Transverse colon (tissue), 4 donors: ENCODE measurements at regions not wholly inside any gene's neighbourhood (a gene's known extent, or its start where the extent isn't known, plus 50 kb on each side); places are given as distances from the start of the nearest gene placed in this dataset.

ENCODE experiments used
- CTCF ChIP-seq, 5 experiments: fragments of 200-600 bp in 3 of 5; fragments of 450-650 bp in 2 of 5; sonication (generic) in 3 of 5; IDR thresholded peaks; 1 replicate in 2 of 5; 2 replicates in 3 of 5; pipeline ENCODE4 v1.5.1; 2016 to 2017; ENCODE audit warnings: antibody characterized with exemption in 5 of 5, inconsistent platforms in 3 of 5, mild to moderate bottlenecking in 2 of 5, moderate library complexity in 1 of 5
- EP300 ChIP-seq: sonication (generic); formaldehyde crosslinking; IDR thresholded peaks from one replicate; pipeline ENCODE4 v1.6.1; 2017; ENCODE audit warnings: antibody characterized with exemption, low read depth
- POLR2A ChIP-seq: fragments of 450-650 bp; IDR thresholded peaks from one replicate; pipeline ENCODE4 v1.6.1; 2016; ENCODE audit warnings: antibody characterized with exemption, mild to moderate bottlenecking, moderate library complexity
- POLR2AphosphoS5 ChIP-seq, 3 donors: sonication (generic); formaldehyde crosslinking; IDR thresholded peaks; one replicate each; pipeline ENCODE4 v1.6.1; 2016; ENCODE audit warnings: antibody characterized with exemption in 3 of 3

GRCh38 chr5:117461966-117462365, 887.3 kb upstream of the SEMA6A start:
- TF ChIP-seq POLR2A (no peak), POLR2AphosphoS5 (IDR thresholded peaks at IDR 0.05) (no peak), CTCF (IDR thresholded peaks at IDR 0.05) (no peak), EP300 (no peak)
